ENCODE measurements at regions not wholly inside any gene's neighbourhood (a gene's known extent, or its start where the extent isn't known, plus 50 kb on each side); places are given as distances from the start of the nearest gene placed in this dataset.

DNA sequence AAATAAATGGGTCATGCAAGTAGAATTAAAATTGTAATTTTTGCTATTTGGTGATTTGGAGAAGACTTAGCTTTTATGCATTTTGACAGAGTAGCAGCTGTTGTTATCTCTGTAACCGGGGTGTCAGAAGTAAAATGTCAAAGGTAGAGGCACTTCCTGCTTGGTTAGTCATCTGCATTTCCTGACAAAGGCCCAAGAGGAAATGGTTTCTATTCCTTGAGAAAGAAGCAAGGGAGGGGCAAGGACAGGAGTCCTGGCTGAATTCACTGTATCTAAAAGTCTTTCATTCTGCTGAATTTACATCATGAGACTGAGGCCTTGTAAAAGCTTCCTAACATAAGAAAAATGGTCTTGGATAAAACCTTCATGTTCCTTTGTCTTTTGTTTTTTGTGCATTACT is 550.9 kb upstream of the BOD1L1 start:
- TF ChIP-seq, protein P1, sequence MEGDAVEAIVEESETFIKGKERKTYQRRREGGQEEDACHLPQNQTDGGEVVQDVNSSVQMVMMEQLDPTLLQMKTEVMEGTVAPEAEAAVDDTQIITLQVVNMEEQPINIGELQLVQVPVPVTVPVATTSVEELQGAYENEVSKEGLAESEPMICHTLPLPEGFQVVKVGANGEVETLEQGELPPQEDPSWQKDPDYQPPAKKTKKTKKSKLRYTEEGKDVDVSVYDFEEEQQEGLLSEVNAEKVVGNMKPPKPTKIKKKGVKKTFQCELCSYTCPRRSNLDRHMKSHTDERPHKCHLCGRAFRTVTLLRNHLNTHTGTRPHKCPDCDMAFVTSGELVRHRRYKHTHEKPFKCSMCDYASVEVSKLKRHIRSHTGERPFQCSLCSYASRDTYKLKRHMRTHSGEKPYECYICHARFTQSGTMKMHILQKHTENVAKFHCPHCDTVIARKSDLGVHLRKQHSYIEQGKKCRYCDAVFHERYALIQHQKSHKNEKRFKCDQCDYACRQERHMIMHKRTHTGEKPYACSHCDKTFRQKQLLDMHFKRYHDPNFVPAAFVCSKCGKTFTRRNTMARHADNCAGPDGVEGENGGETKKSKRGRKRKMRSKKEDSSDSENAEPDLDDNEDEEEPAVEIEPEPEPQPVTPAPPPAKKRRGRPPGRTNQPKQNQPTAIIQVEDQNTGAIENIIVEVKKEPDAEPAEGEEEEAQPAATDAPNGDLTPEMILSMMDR (IDR thresholded peaks at IDR 0.05 in 8 of 11, conservative IDR thresholded peaks at IDR 0.05 in 3 of 11), result no peak
- TF ChIP-seq POLR2AphosphoS5 (IDR thresholded peaks at IDR 0.05) (no peak), POLR2A (IDR thresholded peaks at IDR 0.05) (no peak)

Measured in spleen (tissue), 7 donors.